GM12878 (cell line): ENCODE measurements at regions not wholly inside any gene's neighbourhood (a gene's known extent, or its start where the extent isn't known, plus 50 kb on each side); places are given as distances from the start of the nearest gene placed in this dataset.

Experiments
- ATAC-seq: fragments of 200-7000 bp; cut with Tn5 transposase; 3 replicates; pipeline ENCODE4 v1.9.1; 2020; ENCODE audit warnings: mild to moderate bottlenecking, moderate library complexity
- BruUV-seq: library from RNA; stranded (reverse); fragments of 400-500 nt; replicated peaks from 2 replicates; lab custom pipeline; 2021; lab: Mats Ljungman, UMichigan
- CTCF ChIA-PET: fragments of 300-600 bp; sonication (Branson Sonifier 250); formaldehyde crosslinking; extraction: SDS; loops from one replicate; lab custom pipeline; 2021; ENCODE audit warnings: inconsistent platforms; lab: Yijun Ruan, JAX
- POLR2A ChIA-PET: fragments of 350-600 bp; formaldehyde crosslinking; extraction: SDS; loops from one replicate; lab custom pipeline; 2021; ENCODE audit warnings: inconsistent platforms; lab: Charles Lee
- RAD21 ChIA-PET: fragments of 300-600 bp; sonication (Branson Sonifier 250); formaldehyde crosslinking; loops from one replicate; lab custom pipeline; 2023; ENCODE audit warnings: antibody characterized with exemption; ENCODE audit not compliant: unreplicated experiment; lab: Charles Lee
- SMC1A ChIA-PET: fragments of 300-600 bp; sonication (Branson Sonifier 250); formaldehyde crosslinking; loops from one replicate; lab custom pipeline; 2023; ENCODE audit not compliant: unreplicated experiment, uncharacterized antibody; lab: Charles Lee
- DNase-seq: peaks from one replicate; pipeline ENCODE4 v3.0.0-alpha.2; 2011; ENCODE audit warnings: low read depth, low spot score
- FAIRE-seq: peaks from 3 replicates; lab custom pipeline; 2011; peaks lifted over from hg19 to GRCh38; lab: Jason Lieb, UNC
- H2AFZ ChIP-seq: 2 replicates; pipeline ENCODE4 v1.6.0; 2011; ENCODE audit warnings: low read depth, low read length, control low read depth; ENCODE audit not compliant: control insufficient read depth
- H3K27ac ChIP-seq: 2 replicates; pipeline ENCODE4 v1.5.1; 2011; ENCODE audit warnings: control low read depth; ENCODE audit not compliant: control insufficient read depth, insufficient read depth
- H3K27me3 ChIP-seq, 2 experiments: replicated peaks in 1 of 2; 2 replicates each; pipeline versions ENCODE4 v1.6.0 to v1.6.1; 2011; ENCODE audit warnings: low read length in 1 of 2; ENCODE audit not compliant: control insufficient read depth in 2 of 2, insufficient read depth in 2 of 2
- H3K36me3 ChIP-seq, 2 experiments: 2 replicates each; pipeline ENCODE4 v1.5.1; 2011; ENCODE audit warnings: low read length in 1 of 2; ENCODE audit not compliant: control insufficient read depth in 2 of 2, insufficient read depth in 2 of 2
- H3K4me1 ChIP-seq: 2 replicates; pipeline ENCODE4 v1.6.1; 2011; ENCODE audit warnings: mild to moderate bottlenecking, low read length, moderate library complexity, mixed read lengths; ENCODE audit not compliant: control insufficient read depth, insufficient read depth
- H3K4me2 ChIP-seq: 2 replicates; pipeline ENCODE4 v1.6.0; 2011; ENCODE audit warnings: control low read depth; ENCODE audit not compliant: control insufficient read depth, insufficient read depth
- H3K4me3 ChIP-seq: fragments of 200-600 bp; sonication (generic); 2 replicates; pipeline ENCODE4 v1.5.1; 2016
- H3K79me2 ChIP-seq: 2 replicates; pipeline ENCODE4 v1.6.0; 2011; ENCODE audit warnings: low read length; ENCODE audit not compliant: control insufficient read depth, insufficient read depth
- H3K9ac ChIP-seq: 2 replicates; pipeline ENCODE4 v1.8.0; 2011; ENCODE audit warnings: low read length, control low read depth, mixed read lengths; ENCODE audit not compliant: control insufficient read depth, insufficient read depth
- H3K9me3 ChIP-seq: replicated peaks from 3 replicates; pipeline ENCODE4 v1.5.1; 2011; ENCODE audit warnings: mild to moderate bottlenecking, low read length; ENCODE audit not compliant: control insufficient read depth, insufficient read depth
- H4K20me1 ChIP-seq: 2 replicates; pipeline ENCODE4 v1.6.0; 2011; ENCODE audit not compliant: control insufficient read depth, insufficient read depth
- CBX3 ChIP-seq: fragments of 200-600 bp; sonication (generic); IDR thresholded peaks from 2 replicates; pipeline ENCODE4 v1.6.1; 2016; ENCODE audit warnings: low read depth, borderline replicate concordance
- CTCF ChIP-seq, 3 experiments: IDR thresholded peaks in 2 of 3; conservative IDR thresholded peaks in 1 of 3; 2 replicates each; pipeline ENCODE4 v1.5.1; 2011; ENCODE audit warnings: low read depth in 3 of 3, low read length in 3 of 3, mild to moderate bottlenecking in 3 of 3, control low read depth in 2 of 3, moderate library complexity in 2 of 3, inconsistent platforms in 1 of 3, mixed read lengths in 1 of 3; ENCODE audit not compliant: control insufficient read depth in 2 of 3, insufficient read depth in 1 of 3; ENCODE audit errors: extremely low read depth in 1 of 3
- EGR1 ChIP-seq, 2 experiments: IDR thresholded peaks; 1 replicate in 1 of 2; 2 replicates in 1 of 2; pipeline ENCODE4 v1.6.1; 2011 to 2012; ENCODE audit warnings: low read depth in 2 of 2, low read length in 2 of 2, borderline replicate concordance in 1 of 2, mild to moderate bottlenecking in 1 of 2, moderate library complexity in 1 of 2
- HCFC1 ChIP-seq: fragments of 150-350 bp; IDR thresholded peaks from 2 replicates; pipeline ENCODE4 v1.6.1; 2014; ENCODE audit warnings: low read length
- IRF4 ChIP-seq: IDR thresholded peaks from 2 replicates; pipeline ENCODE4 v1.6.1; 2011; ENCODE audit warnings: low read depth, low read length
- MYB ChIP-seq: fragments of 150-350 bp; IDR thresholded peaks from 2 replicates; pipeline ENCODE4 v1.6.1; 2014; ENCODE audit warnings: mild to moderate bottlenecking, low read depth, low read length, borderline replicate concordance
- PAX8 ChIP-seq: fragments of 450-650 bp; IDR thresholded peaks from 2 replicates; pipeline ENCODE4 v1.6.1; 2017; ENCODE audit warnings: mild to moderate bottlenecking, moderate library complexity
- ZNF274 ChIP-seq: IDR thresholded peaks from one replicate; pipeline ENCODE4 v1.8.0; 2011; ENCODE audit not compliant: insufficient read length, insufficient read depth
- WGBS: methylation state at CpG from one replicate; pipeline ENCODE4 v1.1.6; 2016; ENCODE audit warnings: low lambda C conversion rate; ENCODE audit not compliant: insufficient replicate concordance, insufficient coverage; ENCODE audit errors: missing lambda C conversion rate; 5-methylcytosine and 5-hydroxymethylcytosine counted together
- in situ Hi-C: fragments of 300-500 bp; cut with MboI; formaldehyde crosslinking; loops from 9 replicates; pipeline ENCODE4 v1.14.3; 2018; ENCODE audit warnings: mixed read lengths
- intact Hi-C: fragments of 100-400 bp; cut with micrococcal nuclease; formaldehyde crosslinking; loops from one replicate; pipeline ENCODE4 v1.14.2; 2022; ENCODE audit not compliant: unreplicated experiment
- TF ChIP-seq, protein P1 (sequence below): fragments of 450-650 bp; formaldehyde crosslinking; IDR thresholded peaks from 2 replicates; pipeline ENCODE4 v1.4.0; 2020; ENCODE audit warnings: mild to moderate bottlenecking, moderate library complexity
- TF ChIP-seq, protein P2 (sequence below): fragments of 150-350 bp; IDR thresholded peaks from 2 replicates; pipeline ENCODE4 v1.6.1; 2016; ENCODE audit warnings: low read depth, low read length
- TF ChIP-seq, protein P3 (sequence below): IDR thresholded peaks from 2 replicates; pipeline ENCODE4 v1.6.1; 2011; ENCODE audit warnings: borderline replicate concordance, low read depth, mild to moderate bottlenecking, moderate library complexity, mixed read lengths, low read length; ENCODE audit not compliant: insufficient read depth; ENCODE audit errors: extremely low read length

DNA sequence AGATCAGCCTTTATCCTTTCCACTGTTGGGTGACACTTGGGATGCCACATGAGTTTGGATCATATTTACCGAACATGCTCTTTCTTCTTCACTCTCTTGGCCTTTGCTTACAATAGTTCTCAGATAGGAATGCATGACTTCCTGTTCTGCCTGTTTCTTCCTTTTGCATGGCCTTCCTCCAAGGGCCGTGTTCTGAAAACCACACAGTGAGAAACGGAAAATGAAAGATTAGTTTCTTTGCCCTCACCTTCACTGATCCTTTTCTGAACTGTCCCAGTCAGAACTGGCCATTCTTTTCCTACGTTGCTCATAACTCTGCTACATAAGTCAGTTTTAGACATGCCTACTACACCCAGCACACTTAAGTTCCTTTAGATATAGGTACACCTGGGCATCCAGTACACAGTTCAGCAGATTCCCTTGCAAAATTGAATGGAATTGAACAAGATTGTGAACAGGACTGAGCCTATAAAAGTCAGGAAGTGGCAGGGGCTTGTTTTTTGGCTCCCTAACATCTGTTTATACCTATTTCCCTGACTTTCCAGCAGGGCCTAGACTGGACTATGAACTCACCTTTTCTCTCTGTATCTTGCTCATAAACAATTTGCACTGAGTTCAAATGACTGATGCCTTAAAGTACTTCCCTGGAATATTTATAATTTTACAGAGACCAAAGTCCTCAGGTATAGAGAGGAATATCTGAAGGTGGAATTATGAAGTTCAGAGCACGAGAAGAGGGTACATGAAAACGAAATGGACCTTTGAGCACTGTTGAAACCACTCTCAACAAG lies 186.4 kb upstream of the ST6GAL2 start:
- no peak overlapping the region for H3K4me3 ChIP-seq
- WGBS: 1% methylated on average over 6 of the region's 6 CpGs
- FAIRE-seq (no peak), DNase-seq (no peak), ATAC-seq (no peak)
- SMC1A ChIA-PET: no interaction called here
- no peaks in the 10 kb centered on the region for H4K20me1 ChIP-seq
- H3K36me3 ChIP-seq: no peaks in the 10 kb centered on the region
- intact Hi-C loops: no loop called here
- H3K27me3 ChIP-seq: no peaks in the 10 kb centered on the region
- no peaks in the 10 kb centered on the region for H3K4me1 ChIP-seq
- H3K79me2 ChIP-seq: no peaks in the 10 kb centered on the region
- no peak overlapping the region for H2AFZ ChIP-seq
- POLR2A ChIA-PET: no interaction called here
- no TSS peak for BruUV-seq
- in situ Hi-C loops: no loop called here
- CTCF ChIA-PET: no interaction called here
- H3K9me3 ChIP-seq: no peaks in the 10 kb centered on the region
- no peak overlapping the region for H3K27ac ChIP-seq
- no peak overlapping the region for H3K9ac ChIP-seq
- no peak overlapping the region for H3K4me2 ChIP-seq
- RAD21 ChIA-PET: no interaction called here
- no peak for TF ChIP-seq EGR1 (IDR thresholded peaks at IDR 0.05; ENCODE audit: borderline replicate concordance in 1 of 2, low read depth in 2 of 2, low read length in 2 of 2)
- no peak for TF ChIP-seq CTCF (IDR thresholded peaks at IDR 0.05 in 2 of 3, conservative IDR thresholded peaks at IDR 0.05 in 1 of 3; ENCODE audit: control insufficient read depth in 2 of 3, extremely low read depth in 1 of 3, insufficient read depth in 1 of 3, low read depth in 3 of 3, low read length in 3 of 3)
- TF ChIP-seq, protein P1, sequence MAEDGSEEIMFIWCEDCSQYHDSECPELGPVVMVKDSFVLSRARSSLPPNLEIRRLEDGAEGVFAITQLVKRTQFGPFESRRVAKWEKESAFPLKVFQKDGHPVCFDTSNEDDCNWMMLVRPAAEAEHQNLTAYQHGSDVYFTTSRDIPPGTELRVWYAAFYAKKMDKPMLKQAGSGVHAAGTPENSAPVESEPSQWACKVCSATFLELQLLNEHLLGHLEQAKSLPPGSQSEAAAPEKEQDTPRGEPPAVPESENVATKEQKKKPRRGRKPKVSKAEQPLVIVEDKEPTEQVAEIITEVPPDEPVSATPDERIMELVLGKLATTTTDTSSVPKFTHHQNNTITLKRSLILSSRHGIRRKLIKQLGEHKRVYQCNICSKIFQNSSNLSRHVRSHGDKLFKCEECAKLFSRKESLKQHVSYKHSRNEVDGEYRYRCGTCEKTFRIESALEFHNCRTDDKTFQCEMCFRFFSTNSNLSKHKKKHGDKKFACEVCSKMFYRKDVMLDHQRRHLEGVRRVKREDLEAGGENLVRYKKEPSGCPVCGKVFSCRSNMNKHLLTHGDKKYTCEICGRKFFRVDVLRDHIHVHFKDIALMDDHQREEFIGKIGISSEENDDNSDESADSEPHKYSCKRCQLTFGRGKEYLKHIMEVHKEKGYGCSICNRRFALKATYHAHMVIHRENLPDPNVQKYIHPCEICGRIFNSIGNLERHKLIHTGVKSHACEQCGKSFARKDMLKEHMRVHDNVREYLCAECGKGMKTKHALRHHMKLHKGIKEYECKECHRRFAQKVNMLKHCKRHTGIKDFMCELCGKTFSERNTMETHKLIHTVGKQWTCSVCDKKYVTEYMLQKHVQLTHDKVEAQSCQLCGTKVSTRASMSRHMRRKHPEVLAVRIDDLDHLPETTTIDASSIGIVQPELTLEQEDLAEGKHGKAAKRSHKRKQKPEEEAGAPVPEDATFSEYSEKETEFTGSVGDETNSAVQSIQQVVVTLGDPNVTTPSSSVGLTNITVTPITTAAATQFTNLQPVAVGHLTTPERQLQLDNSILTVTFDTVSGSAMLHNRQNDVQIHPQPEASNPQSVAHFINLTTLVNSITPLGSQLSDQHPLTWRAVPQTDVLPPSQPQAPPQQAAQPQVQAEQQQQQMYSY: no peak
- no peak for TF ChIP-seq MYB
- TF ChIP-seq, protein P2, sequence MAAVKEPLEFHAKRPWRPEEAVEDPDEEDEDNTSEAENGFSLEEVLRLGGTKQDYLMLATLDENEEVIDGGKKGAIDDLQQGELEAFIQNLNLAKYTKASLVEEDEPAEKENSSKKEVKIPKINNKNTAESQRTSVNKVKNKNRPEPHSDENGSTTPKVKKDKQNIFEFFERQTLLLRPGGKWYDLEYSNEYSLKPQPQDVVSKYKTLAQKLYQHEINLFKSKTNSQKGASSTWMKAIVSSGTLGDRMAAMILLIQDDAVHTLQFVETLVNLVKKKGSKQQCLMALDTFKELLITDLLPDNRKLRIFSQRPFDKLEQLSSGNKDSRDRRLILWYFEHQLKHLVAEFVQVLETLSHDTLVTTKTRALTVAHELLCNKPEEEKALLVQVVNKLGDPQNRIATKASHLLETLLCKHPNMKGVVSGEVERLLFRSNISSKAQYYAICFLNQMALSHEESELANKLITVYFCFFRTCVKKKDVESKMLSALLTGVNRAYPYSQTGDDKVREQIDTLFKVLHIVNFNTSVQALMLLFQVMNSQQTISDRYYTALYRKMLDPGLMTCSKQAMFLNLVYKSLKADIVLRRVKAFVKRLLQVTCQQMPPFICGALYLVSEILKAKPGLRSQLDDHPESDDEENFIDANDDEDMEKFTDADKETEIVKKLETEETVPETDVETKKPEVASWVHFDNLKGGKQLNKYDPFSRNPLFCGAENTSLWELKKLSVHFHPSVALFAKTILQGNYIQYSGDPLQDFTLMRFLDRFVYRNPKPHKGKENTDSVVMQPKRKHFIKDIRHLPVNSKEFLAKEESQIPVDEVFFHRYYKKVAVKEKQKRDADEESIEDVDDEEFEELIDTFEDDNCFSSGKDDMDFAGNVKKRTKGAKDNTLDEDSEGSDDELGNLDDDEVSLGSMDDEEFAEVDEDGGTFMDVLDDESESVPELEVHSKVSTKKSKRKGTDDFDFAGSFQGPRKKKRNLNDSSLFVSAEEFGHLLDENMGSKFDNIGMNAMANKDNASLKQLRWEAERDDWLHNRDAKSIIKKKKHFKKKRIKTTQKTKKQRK: no peak
- TF ChIP-seq CBX3: no peak
- TF ChIP-seq PAX8: no peak
- TF ChIP-seq IRF4: no peak
- TF ChIP-seq HCFC1: no peak
- TF ChIP-seq ZNF274: no peak
- TF ChIP-seq, protein P3, sequence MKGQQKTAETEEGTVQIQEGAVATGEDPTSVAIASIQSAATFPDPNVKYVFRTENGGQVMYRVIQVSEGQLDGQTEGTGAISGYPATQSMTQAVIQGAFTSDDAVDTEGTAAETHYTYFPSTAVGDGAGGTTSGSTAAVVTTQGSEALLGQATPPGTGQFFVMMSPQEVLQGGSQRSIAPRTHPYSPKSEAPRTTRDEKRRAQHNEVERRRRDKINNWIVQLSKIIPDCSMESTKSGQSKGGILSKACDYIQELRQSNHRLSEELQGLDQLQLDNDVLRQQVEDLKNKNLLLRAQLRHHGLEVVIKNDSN: no peak
